Erythroblast (primary cell): ENCODE measurements at regions not wholly inside any gene's neighbourhood (a gene's known extent, or its start where the extent isn't known, plus 50 kb on each side); places are given as distances from the start of the nearest gene placed in this dataset.

Experiments used
- DNase-seq, 2 experiments: peaks; one replicate each; lab custom pipeline; 2025; lab: John Stamatoyannopoulos, UW
- GATA1 ChIP-seq: IDR thresholded peaks from 2 replicates; pipeline ENCODE4 v1.6.1; 2011; ENCODE audit warnings: low read depth, mild to moderate bottlenecking, control low read depth, low read length, moderate library complexity
- POLR2A ChIP-seq: IDR thresholded peaks from 2 replicates; pipeline ENCODE4 v1.6.1; 2011; ENCODE audit warnings: mild to moderate bottlenecking, low read length

DNA sequence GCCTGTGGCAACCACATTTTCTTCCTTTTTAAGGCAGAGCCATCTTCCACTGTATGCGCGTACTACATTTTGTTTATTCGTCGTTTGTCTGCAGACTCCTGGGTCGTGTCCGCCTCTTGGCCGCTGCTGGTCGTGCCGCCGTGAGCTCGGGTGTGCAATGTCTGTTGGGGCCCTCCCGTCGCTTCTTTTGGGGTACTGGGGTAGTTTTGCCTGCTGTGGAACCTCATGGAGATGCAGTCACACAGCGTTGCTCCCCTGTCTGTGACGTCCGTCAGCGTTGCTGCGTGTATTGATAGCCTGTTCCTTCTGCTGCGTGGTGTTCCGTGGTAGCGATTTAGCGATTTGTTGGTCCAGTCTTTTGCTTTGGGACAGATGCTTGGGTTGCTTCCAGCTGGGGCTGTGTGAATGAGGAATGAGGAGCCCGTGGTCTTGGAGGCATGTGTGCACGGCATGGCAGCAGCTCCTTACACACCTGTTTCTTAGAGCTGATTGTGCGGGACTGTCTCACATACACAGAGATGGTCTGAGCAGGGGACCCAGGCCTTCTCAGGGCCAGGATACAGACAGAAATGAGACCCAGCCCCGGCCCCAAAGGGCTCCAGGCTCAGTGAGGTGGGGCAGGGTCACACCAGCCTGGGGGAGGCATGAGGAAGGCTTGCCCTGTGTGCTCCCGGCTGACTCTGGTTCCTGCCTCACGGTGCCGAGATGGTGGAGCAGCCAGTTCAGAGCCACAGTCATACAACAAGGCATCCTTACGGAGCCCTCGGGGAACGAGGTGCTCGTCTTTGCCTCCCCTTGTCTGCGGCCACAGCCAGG, 78.4 kb upstream of the GSE1 start:
- DNase-seq = peak; percentile 48 to 60
- TF ChIP-seq GATA1 (no peak), POLR2A (no peak)

DNA sequence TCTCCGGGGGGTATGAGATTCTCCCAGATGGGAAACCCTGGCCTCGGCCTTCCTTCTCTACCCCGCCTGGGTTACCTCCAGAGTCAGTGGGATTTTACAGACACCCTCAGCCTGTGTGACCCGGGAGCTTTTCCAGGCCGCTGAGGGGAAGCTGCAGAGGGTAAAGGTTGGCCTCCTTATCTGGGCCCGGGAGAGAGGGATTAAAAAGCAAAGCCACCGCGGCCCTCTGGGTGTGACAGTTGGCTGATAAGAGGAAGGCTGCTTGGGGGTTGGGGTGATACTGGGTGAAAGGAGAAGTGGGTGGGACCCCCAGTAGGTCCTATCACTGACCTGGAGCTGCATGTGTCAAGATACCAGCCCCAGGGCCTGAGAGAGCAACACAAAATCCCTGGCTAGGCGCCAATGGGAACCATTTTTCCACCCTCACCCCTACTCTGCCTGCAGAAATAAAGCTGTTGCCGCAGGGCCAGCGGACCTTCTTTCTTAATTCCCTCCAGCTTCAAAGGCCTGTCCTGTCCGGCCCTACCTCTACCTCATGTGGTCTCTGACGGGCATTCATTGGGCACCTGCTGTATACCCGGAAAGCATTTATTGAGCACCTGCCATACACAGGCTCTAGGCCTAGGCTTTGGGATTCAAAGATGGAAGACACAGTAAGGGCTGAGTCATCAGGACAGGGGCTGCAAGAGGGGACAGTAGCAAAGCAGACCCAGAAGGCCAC, 77.6 kb upstream of the GSE1 start:
- TF ChIP-seq GATA1 = peak; percentile 94
- no peak for TF ChIP-seq POLR2A
- peak; percentile 98 to 100 for DNase-seq

DNA sequence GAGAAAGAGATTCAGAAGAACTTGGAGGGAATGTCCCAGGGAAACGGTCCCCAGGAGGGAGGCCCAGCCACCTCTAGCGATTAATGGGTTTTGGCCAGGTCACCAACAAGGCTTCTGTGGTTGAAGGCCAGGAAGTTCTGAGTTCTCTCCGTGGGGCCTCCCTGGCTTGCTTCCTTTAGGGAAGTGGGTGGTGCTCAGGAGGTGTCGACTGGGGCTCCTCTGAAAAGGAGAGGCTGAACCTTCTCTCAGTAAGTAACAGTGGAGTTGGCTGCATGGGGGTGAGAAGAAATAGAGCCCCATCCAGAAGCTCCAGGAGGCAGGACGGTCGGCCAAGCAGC, 77.1 kb upstream of the GSE1 start:
- peak; percentile 64 to 67 for DNase-seq

DNA sequence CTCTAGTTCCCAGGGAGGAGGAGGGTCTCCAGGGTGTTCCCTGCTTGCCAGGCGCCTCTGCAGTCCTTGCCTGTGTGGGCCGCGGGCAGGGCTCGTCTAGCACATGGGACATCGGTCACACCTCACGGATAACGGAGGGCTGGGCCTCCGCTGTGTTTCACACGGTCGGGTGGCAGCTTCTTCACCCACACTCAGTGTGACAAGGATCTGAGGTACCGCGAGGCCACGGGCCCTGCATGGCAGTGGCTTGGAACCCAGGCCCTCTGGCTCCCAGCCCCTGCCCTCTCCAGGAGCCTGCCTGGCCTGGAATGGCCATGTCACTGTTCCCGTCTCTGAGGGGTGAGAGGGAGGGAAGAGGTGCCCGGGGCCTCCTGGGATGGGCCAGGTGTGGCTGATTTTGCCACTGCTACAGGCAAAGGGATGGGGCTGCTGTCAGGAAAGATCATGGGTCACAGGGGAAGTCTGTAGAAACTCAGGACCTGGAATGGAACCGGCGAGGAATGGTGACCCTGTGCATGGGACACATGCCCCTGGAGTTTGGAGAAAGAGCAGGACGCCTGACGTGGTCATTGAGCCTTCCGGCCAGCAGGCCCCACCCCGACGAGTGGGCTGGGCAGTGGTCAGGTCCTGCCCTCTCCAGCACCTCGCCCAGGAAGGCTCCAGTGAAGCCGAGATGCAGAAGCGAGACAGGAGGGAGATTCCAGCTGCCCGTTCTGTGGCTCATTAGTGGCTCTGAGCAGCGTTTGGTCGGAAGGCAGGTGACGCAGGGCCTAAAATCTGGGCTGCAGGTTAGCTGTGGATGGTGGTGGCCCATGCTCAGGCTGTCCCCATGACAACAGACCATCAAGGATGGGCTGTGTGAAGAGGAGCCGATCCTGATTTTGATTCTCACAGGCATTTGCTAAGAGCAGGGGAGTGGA, 76.5 kb upstream of the GSE1 start:
- peak; percentile 68 to 71 for DNase-seq
- TF ChIP-seq GATA1 = no peak
- TF ChIP-seq POLR2A = no peak

More for the DNA sequence above, 77.1 kb upstream of the GSE1 start:
- no peak for TF ChIP-seq POLR2A
- no peak for TF ChIP-seq GATA1

DNA sequence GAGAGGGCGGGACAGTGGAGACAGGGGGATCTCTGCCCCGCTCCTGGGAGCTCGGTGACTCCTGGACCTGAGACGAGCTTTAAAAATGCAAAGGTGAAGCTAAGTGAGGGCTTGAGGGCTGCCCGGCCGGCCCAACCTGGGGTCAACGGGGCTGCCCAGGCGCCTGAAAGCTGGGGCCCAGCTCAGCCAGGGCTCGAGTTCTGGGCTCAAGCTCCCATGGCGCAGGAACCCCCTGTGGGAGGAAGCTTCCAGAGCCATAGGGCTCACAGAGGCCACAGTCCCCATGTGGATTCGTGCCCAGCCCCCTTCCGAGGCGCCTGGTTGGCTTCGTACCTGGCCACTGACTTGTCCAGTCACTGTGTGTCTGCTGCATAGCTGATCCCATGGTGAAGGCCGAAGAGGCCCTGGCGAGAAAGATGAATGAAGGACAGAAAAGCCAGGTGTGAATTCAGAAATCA, 75.8 kb upstream of the GSE1 start:
- TF ChIP-seq GATA1 (no peak), POLR2A (no peak)
- DNase-seq = no peak

DNA sequence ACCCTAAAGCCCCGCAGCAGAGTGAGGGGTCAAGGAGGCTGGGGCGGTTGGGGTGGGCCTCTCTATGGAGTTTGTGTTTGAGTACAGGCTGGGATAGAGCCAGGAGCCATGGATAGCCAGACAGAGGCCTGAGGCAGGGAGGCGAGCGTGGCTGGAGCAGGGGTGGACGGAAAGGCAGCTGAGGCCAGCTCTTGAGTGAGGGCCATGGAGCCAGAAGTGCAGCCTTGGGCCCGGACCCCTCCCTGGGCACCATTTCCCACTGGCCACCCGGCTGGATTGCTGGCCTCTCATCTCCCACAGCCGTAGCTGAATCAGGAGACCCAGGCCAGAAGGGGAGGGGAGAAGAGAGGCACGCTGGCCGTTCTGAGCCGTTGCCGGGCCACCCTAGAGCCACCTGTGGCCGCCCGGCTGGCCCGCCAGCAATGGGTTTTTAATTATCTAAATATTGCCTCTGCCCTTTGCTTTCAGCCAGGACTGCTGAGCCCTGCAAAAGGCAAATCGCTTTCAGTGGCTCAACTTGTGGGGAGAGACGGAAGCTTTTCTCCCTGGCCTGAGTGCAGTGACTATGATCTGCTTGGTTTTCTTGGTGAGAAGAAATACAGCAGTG, 75.2 kb upstream of the GSE1 start:
- no peak for DNase-seq
- no peak for TF ChIP-seq GATA1
- no peak for TF ChIP-seq POLR2A

DNA sequence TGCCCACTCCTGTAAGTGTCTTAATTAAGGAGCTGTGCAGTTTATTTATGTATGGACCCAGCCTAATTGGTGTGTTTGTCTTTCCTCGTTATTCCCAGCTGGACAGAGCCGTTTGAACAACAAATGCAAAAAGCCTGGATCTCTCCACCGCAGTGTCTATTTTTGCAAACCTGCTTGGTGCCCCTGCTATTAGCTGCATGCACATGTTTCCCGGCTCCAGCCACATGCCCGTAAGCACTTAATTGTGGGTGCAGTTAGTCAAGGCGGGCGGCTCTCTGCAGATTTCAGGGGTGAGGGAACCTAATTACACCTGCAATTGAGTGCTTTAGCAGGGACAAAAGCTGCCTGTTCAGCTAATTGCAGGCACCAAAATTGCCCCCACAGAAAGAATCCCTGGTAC, 74.0 kb upstream of the GSE1 start:
- no peak for TF ChIP-seq POLR2A
- TF ChIP-seq GATA1 = no peak
- DNase-seq = no peak

DNA sequence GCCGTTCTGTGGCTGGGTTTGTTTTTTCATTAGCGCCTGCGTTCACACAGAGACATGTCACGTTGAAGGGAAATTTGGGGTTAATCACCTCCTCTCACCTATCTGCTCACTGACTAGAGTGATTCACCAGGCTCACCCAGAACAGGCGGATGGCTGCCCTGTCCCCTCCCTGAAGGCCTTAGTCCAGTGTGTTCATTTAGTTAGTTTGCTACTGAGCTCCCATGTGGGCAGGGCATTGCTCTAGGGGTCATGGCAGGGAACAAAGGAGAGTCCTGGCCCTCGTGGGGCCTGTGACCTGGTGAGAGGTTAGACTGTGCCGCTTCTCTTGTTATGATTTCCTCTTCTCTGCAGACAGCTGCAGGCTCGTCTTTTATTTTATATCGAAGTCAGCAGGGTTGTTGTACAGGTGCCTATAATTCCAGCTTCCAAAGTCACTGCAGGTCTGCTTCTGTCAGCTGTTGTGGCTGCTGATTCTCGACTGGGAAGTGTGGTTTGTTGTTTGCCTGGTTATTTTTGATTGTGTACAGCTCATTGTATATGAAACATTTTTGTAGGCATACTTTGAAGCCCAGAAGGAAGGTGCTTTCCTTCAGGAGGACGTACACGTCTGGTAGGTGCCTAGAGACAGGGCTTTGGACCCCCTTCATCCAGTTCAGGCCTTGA, 73.4 kb upstream of the GSE1 start:
- peak; percentile 27 to 46 for DNase-seq
- TF ChIP-seq GATA1 = no peak
- no peak for TF ChIP-seq POLR2A

DNA sequence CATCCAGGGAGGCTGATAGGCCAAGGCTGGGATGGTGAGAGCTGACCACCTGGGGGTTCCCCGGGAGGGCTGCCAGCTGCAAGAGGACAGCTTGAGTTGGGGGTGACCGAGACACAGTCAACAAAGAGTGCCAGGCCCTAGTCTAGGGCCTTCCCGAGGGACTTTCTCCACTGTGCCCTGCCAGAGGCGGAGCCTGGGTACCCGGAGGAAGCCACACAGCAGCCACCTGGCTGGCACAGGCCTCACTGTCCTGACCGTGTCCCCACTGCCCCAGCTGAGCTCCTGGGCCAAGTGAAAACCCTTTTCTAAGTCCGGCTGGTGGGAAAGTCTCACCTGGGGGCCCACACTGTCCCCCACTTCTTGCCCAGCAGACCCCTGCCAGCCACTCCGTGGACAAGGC, 71.9 kb upstream of the GSE1 start:
- DNase-seq = no peak
- no peak for TF ChIP-seq POLR2A
- TF ChIP-seq GATA1 = no peak

DNA sequence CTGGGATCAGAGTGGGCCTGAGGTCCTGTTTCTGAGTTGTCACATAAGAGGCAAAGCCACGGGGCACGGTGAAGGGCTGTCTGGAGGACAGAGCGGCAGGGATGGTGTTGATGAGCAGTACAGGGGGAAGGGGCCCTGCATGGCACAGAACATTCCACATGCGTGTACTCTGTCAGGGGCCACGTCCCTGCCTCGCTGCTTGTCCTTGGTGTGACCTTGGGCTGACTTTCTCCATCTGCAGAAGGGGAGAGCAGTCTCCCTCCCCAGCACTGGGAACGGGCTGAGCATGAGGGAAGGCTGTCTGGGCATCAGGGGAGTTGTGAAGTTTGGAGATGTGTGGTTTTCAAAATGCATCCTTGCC, 71.5 kb upstream of the GSE1 start:
- DNase-seq = no peak

DNA sequence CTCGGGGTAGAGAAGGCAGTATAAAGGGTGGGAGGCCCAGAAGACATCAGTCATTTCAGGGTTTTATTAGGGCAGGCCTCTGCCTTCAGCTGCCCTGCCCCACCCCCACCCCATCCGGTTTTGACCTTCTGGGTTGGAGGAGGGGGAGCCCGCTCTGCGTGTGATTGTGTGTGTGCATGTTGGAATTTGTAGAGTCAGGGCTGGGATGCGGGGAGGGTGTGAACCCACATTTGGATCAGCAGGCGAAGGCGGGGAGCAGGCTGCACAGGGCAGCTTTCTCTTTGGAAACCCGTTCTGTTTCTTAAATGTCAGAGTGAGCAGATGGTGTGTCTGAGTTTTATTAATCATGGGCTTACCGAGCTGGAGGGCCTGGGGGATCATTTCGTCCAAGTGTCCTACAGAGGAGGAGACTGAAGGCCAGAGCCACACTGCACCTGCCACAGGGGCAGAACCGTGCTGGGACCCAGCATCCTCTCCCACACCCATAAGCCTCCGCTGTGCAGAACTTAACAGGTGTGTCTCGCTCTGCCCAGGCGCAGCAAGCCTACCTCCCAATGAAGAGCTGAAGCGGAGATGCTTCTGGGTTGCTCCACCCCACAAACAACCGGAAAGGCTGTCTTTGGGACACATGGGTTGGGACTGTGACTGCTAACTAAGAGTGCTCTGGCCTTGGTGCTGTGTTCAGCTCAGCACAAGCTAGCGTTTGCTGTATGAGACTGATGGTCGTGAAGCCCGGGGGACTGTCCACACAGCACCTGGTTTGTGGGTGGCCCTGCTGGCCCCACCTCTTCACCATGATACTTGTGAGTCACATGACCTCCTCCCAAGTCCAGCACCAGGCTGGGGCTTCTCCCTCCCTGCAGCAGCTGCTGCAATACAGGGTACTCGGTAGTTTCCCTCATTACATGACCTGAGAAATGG, 70.9 kb upstream of the GSE1 start:
- peak; percentile 37 to 39 for DNase-seq
- TF ChIP-seq GATA1 (no peak), POLR2A (no peak)

More for the DNA sequence above, 71.5 kb upstream of the GSE1 start:
- TF ChIP-seq POLR2A = no peak
- TF ChIP-seq GATA1 = no peak

DNA sequence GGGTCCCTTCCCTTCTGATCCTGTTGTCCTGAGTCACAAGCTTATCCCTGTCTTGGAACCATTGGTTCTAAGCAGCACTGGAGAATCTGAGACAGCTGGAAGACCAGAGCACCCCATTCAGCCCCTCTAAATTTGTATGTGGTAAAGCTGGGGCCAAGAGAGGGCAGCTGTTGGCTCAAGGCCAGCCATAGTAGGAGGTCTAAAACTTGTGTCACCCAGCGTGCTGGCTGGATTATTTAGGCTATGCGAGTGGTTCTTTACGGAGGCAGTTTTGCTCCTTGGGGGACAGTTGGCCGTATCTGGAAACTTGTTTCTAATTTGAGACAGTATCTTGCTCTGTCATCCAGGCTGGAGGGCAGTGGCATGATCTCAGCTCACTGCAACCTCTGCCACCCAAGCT, 69.6 kb upstream of the GSE1 start:
- TF ChIP-seq POLR2A (no peak), GATA1 (no peak)
- DNase-seq = peak; percentile 56 to 62
